GM19452 (cell line): ENCODE measurements at regions not wholly inside any gene's neighbourhood (a gene's known extent, or its start where the extent isn't known, plus 50 kb on each side); places are given as distances from the start of the nearest gene placed in this dataset.
"Not testable (repeated sequence)": the region's sequence is repeated elsewhere in the genome, so short reads cannot be mapped to it uniquely, and the experiment has no call there.

Experiments
- ATAC-seq: cut with Tn5 transposase; IDR thresholded peaks from one replicate; pipeline ENCODE4 v1.9.1; 2021; ENCODE audit not compliant: unreplicated experiment

GRCh38 chr5:98259595-98259994 is 513.9 kb upstream of the RGMB start:
- ATAC-seq: no peak

- ATAC-seq: no peak
Observed at GRCh38 chr5:98263084-98263483, 510.4 kb upstream of the RGMB start.

GRCh38 chr5:98268162-98268860 is 505.2 kb upstream of the RGMB start:
- no peak for ATAC-seq

- ATAC-seq: no peak
Observed at GRCh38 chr5:98275980-98276379, 497.5 kb upstream of the RGMB start.

GRCh38 chr5:98282521-98282920 is 490.9 kb upstream of the RGMB start:
- no peak for ATAC-seq

GRCh38 chr5:98292496-98292895 is 481.0 kb upstream of the RGMB start:
- no peak for ATAC-seq

GRCh38 chr5:98296426-98296825 is 477.0 kb upstream of the RGMB start:
- no peak for ATAC-seq

GRCh38 chr5:98299435-98299834 is 474.0 kb upstream of the RGMB start:
- no peak for ATAC-seq

- no peak for ATAC-seq
Observed at GRCh38 chr5:98301547-98301946, 471.9 kb upstream of the RGMB start.

GRCh38 chr5:98307811-98308210 is 465.7 kb upstream of the RGMB start:
- ATAC-seq: no peak

GRCh38 chr5:98308231-98308630 is 465.2 kb upstream of the RGMB start:
- no peak for ATAC-seq

- ATAC-seq: no peak
Observed at GRCh38 chr5:98308960-98309359, 464.5 kb upstream of the RGMB start.

- ATAC-seq: peak; percentile 85
Observed at GRCh38 chr5:98309785-98310598, 463.5 kb upstream of the RGMB start.

- ATAC-seq: no peak
Observed at GRCh38 chr5:98314292-98314691, 459.2 kb upstream of the RGMB start.

GRCh38 chr5:98318386-98318785 is 455.1 kb upstream of the RGMB start:
- no peak for ATAC-seq

GRCh38 chr5:98319299-98320011 is 454.0 kb upstream of the RGMB start:
- ATAC-seq: no peak

- no peak for ATAC-seq
Observed at GRCh38 chr5:98320343-98320742, 453.1 kb upstream of the RGMB start.

GRCh38 chr5:98321361-98321760 is 452.1 kb upstream of the RGMB start:
- ATAC-seq: no peak

- ATAC-seq: not testable (repeated sequence)
Observed at GRCh38 chr5:98325187-98325586, 448.3 kb upstream of the RGMB start.

GRCh38 chr5:98328015-98328414 is 445.4 kb upstream of the RGMB start:
- no peak for ATAC-seq

- no peak for ATAC-seq
Observed at GRCh38 chr5:98330871-98331270, 442.6 kb upstream of the RGMB start.

- no peak for ATAC-seq
Observed at GRCh38 chr5:98333921-98334320, 439.5 kb upstream of the RGMB start.
